Esophagus muscularis mucosa (tissue), 4 donors: ENCODE measurements at regions not wholly inside any gene's neighbourhood (a gene's known extent, or its start where the extent isn't known, plus 50 kb on each side); places are given as distances from the start of the nearest gene placed in this dataset.

Source experiments
- DNase-seq: peaks from one replicate; pipeline ENCODE4 v3.0.0-alpha.2; 2017; ENCODE audit errors: extremely low spot score
- H3K27ac ChIP-seq, 4 donors: fragments of 200-600 bp; sonication (generic); replicated peaks in 1 of 4; 1 replicate in 3 of 4; 2 replicates in 1 of 4; pipeline ENCODE4 v1.5.1; 2016 to 2019; ENCODE audit warnings: mild to moderate bottlenecking in 1 of 4
- H3K27me3 ChIP-seq, 4 donors: fragments of 200-600 bp; sonication (generic); one replicate each; pipeline versions ENCODE4 v1.5.1 to v1.6.0; 2016 to 2019
- H3K36me3 ChIP-seq, 4 donors: fragments of 200-600 bp; sonication (generic); one replicate each; pipeline ENCODE4 v1.5.1; 2016 to 2019
- H3K4me1 ChIP-seq, 4 donors: fragments of 200-600 bp; sonication (generic); one replicate each; pipeline ENCODE4 v1.5.1; 2016 to 2019
- H3K4me3 ChIP-seq, 4 donors: fragments of 200-600 bp; sonication (generic); 1 replicate in 2 of 4; 2 replicates in 2 of 4; pipeline ENCODE4 v1.5.1; 2016 to 2019; ENCODE audit warnings: mild to moderate bottlenecking in 4 of 4, moderate library complexity in 1 of 4
- H3K9me3 ChIP-seq, 4 donors: fragments of 200-600 bp; sonication (generic); 1 replicate in 3 of 4; 2 replicates in 1 of 4; pipeline ENCODE4 v1.5.1; 2016 to 2019
- CTCF ChIP-seq, 3 experiments: fragments of 200-600 bp in 2 of 3; fragments of 450-650 bp in 1 of 3; sonication (generic) in 2 of 3; IDR thresholded peaks; one replicate each; pipeline ENCODE4 v1.5.1; 2017 to 2019; ENCODE audit warnings: antibody characterized with exemption in 3 of 3, mild to moderate bottlenecking in 2 of 3, moderate library complexity in 1 of 3
- EP300 ChIP-seq: sonication (generic); formaldehyde crosslinking; IDR thresholded peaks from one replicate; pipeline ENCODE4 v1.6.1; 2017; ENCODE audit warnings: antibody characterized with exemption
- POLR2A ChIP-seq: fragments of 450-650 bp; IDR thresholded peaks from one replicate; pipeline ENCODE4 v1.6.1; 2017; ENCODE audit warnings: antibody characterized with exemption, moderate library complexity, mild to moderate bottlenecking, low read depth
- POLR2AphosphoS5 ChIP-seq, 2 donors: sonication (generic); formaldehyde crosslinking; IDR thresholded peaks; one replicate each; pipeline ENCODE4 v1.6.1; 2017; ENCODE audit warnings: antibody characterized with exemption in 2 of 2
- WGBS: methylation state at CpG from one replicate; pipeline ENCODE4 v1.1.5; 2018; 5-methylcytosine and 5-hydroxymethylcytosine counted together
- intact Hi-C: fragments of 100-400 bp; cut with DNase I; formaldehyde crosslinking; loops from one replicate; pipeline ENCODE4 v1.15.1; 2023

- intact Hi-C loops: loop anchor here (2.0 kb wide), 1 partner anchor 38 kb away; no protein-coding TSS in a partner anchor
- Histone ChIP-seq H3K4me3 (no peak overlapping the region), H3K36me3 (no peaks in the 10 kb centered on the region), H3K9me3 (no peaks in the 10 kb centered on the region), H3K4me1 (peaks cover 0 to 13% (median 3%) of the 10 kb centered on the region in 4 donors), H3K27me3 (no peaks in the 10 kb centered on the region), H3K27ac (no peak overlapping the region)
- WGBS: 53% methylated on average over 10 of the region's 11 CpGs
- no peak for DNase-seq
- peak; percentile 70 to 81 (median 80) for TF ChIP-seq CTCF (IDR thresholded peaks at IDR 0.05)
- TF ChIP-seq POLR2A: no peak
- TF ChIP-seq EP300: no peak
Observed at GRCh38 chr9:75238311-75238976, 150.1 kb downstream of the OSTF1 start.

- TF ChIP-seq EP300 (no peak), POLR2AphosphoS5 (IDR thresholded peaks at IDR 0.05) (no peak), POLR2A (no peak), CTCF (IDR thresholded peaks at IDR 0.05) (no peak)
- 40% methylated on average over 6 of the region's 6 CpGs for WGBS
- Histone ChIP-seq H3K27ac (no peak overlapping the region), H3K9me3 (no peaks in the 10 kb centered on the region), H3K27me3 (no peaks in the 10 kb centered on the region), H3K4me3 (no peak overlapping the region), H3K36me3 (no peaks in the 10 kb centered on the region), H3K4me1 (peaks cover 0 to 13% (median 3%) of the 10 kb centered on the region in 4 donors)
- no peak for DNase-seq
- intact Hi-C loops: loop anchor here (2.0 kb wide), 1 partner anchor 38 kb away; no protein-coding TSS in a partner anchor
Observed at GRCh38 chr9:75239176-75239575, 150.9 kb downstream of the OSTF1 start.

GRCh38 chr9:75242426-75242825 lies 154.1 kb downstream of the OSTF1 start:
- H3K36me3 ChIP-seq: no peaks in the 10 kb centered on the region
- H3K27ac ChIP-seq: no peak overlapping the region
- intact Hi-C loops: no loop called here
- no peak for TF ChIP-seq EP300
- no peak for TF ChIP-seq CTCF (IDR thresholded peaks at IDR 0.05)
- no peak for TF ChIP-seq POLR2AphosphoS5 (IDR thresholded peaks at IDR 0.05)
- TF ChIP-seq POLR2A: no peak
- peaks cover 0 to 15% (median 3%) of the 10 kb centered on the region in 4 donors for H3K9me3 ChIP-seq
- no peak overlapping the region for H3K4me3 ChIP-seq
- DNase-seq: no peak
- peaks cover 0 to 13% (median 3%) of the 10 kb centered on the region in 4 donors for H3K4me1 ChIP-seq
- no peaks in the 10 kb centered on the region for H3K27me3 ChIP-seq
- 65% methylated on average over 1 of the region's 1 CpG for WGBS

- no peak for DNase-seq
- Histone ChIP-seq H3K4me1 (no peaks in the 10 kb centered on the region), H3K36me3 (no peaks in the 10 kb centered on the region), H3K27me3 (no peaks in the 10 kb centered on the region), H3K27ac (no peak overlapping the region), H3K4me3 (no peak overlapping the region), H3K9me3 (peaks cover 0 to 22% (median 11%) of the 10 kb centered on the region in 4 donors)
- TF ChIP-seq EP300 (no peak), CTCF (IDR thresholded peaks at IDR 0.05) (no peak), POLR2AphosphoS5 (IDR thresholded peaks at IDR 0.05) (no peak)
- intact Hi-C loops: no loop called here
- 90% methylated on average over 2 of the region's 3 CpGs for WGBS
Observed at GRCh38 chr9:75246949-75247348, 158.6 kb downstream of the OSTF1 start.
